GM19240 (cell line): ENCODE measurements at regions not wholly inside any gene's neighbourhood (a gene's known extent, or its start where the extent isn't known, plus 50 kb on each side); places are given as distances from the start of the nearest gene placed in this dataset.

ENCODE experiments used
- DNase-seq: peaks from one replicate; pipeline ENCODE4 v3.0.0; 2011; ENCODE audit warnings: low spot score; ENCODE audit not compliant: insufficient read length

DNA sequence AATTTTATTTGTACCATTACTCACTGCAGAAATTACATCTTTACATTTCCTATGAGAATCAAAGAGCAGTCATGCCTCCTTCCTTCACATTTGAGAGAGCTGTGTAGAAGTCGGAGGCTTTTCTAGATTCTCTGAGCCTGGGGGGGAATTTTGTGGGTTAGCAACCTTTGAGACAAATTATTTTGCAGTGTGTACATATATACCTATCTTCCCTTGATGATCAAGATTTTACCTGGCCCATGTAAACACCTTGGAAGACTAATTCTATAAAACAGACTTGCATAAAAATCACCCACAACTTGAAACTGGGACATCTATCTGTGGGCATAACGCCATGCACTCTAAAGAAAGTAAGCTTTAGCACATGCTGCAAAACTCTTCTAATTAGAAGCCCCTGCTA lies 491.5 kb upstream of the MDFIC2 start:
- no peak for DNase-seq

DNA sequence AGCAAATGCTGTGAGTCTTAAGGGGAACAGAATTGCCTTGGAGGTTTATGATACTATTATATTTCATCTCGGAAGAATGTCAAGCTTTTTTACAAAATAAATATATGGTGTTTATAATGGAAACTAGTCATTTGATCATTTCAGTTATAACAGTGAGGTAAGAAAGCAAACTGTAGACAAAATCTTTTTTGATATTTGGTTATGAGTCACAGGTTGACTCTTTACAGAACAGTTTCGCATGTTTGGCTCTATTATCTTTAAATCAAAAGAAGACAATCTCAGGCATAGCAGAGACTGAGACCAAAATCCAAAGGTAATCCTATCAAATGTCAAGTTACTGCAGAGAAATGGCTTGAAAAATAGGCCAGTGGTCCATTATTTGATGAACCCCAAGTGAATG lies 490.9 kb upstream of the MDFIC2 start:
- no peak for DNase-seq

DNA sequence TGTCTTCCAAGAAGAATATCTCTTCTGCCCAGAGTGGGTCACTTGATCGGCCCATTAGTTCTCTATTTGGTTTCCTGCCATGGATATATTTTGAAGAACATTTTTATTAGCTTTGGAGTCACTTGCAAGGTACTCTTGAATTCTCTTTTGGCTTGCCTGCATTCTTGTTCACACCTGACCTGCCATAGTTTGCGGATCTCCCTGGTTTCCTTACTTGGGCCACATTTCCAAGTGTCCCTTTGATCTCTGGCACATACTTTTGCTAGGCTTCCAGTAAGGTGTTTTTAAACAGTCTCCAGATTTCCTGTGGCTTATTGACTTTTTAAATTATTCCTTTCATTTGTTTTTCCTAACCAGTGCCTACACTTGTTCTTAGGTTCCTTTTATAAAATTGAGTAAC lies 488.5 kb upstream of the MDFIC2 start:
- no peak for DNase-seq

DNA sequence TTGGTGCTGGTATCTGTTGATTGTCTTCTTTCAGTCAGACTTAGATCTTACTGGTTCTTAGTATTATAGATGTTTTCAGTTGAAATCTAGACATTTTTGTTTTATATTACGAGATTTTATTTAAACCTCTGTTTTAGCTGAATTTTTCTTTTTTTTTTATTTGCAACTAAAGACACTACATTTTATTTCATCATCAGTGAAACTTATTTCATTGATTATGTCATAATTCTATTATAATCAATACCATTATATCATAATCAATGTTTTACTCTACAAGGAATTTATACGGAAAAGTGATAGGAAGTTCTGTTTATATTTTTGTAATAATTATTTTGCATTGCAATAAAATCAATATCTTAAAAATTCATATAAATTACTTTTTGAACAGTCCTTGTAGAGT lies 477.4 kb upstream of the MDFIC2 start:
- no peak for DNase-seq

DNA sequence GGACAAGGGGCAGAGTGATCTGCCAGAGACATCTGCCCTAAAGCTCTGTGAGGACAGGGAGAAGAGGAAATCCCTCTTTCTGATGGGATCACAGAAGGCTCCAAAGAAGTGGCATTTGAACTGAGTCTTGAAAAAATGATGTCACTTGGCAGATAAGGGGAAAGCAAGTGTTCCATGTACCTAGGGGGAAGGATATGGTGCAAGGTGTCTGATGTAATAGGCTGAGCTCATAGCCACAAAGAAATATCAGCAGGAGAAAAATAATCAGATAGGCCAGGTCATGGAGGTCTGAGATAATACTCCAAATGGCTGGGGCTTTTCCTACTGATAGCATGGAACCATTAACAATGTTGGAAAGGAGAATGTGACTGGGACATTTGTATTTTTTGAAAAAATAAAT lies 468.4 kb upstream of the MDFIC2 start:
- DNase-seq, result no peak

DNA sequence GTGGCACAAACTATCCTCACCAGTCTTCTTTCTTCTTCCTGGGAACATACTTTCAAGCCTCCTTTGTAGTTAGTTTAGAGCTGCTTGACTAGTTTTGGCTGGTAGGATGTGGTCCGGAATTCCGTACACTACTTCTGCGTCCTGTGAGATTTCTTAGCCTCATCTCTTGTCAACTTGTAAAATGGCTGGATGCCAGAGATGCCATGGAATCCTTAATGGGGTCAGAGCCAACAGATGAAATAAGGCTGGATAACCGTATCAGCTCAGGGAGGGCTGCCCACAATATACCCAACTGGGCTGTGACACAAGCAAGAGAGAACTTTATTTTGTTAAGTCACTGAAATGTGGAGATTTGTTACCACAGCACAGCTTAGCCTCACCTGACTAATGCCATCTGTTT lies 466.9 kb upstream of the MDFIC2 start:
- no peak for DNase-seq

DNA sequence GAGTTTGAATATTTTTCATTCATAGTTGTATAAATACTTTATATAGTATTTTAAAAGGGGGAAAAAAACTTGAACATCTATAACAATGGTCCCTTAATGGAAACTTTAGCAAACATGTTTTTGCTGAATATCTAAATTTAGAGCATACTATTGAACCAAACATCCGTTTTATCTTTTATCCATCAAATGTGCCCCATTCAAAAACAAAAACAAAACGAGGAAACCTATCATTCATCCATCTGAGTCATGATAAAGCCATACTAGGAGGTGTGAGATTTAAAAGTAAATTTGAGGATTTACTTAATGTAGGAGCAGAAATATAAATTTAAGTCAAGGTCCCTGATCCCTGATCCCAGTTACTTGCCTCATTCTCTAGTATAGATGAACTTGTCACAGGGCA lies 463.6 kb upstream of the MDFIC2 start:
- no peak for DNase-seq

DNA sequence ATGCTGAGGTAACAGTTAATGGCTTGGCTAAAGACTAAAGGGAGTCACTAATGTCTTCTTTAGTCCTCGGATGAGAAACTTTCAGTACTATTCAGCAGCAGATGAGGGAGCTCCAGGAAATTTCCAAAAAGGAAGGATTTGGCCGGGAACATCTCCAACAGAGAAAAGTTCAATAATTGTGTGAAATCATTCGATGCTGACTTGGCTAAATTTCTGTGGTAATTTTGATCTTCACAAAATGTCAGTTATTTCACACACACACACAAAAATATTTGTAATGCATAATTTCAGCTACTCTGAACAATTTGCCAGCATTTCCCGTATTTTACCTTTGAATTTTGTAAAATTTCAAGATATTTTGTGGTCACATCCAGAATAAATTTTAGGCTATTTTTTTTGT lies 462.8 kb upstream of the MDFIC2 start:
- DNase-seq, result no peak

DNA sequence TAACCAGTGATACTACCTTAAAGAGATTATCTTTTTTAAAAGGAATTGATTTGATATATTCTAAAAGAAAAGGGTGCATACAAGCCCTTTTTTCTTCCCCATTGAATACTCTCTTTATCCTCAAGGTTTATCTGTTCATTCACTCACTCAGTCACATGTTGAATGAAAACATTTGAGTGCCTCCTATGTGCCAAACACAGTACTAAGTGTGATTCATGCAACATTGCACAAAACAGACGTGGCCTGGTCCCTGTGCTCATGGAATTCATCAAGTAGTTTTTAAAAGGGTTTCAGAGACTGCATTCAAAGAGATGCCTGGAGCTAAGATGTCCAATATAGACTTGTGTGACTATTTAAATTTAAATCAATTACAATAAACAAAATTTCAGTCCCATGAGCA lies 462.2 kb upstream of the MDFIC2 start:
- DNase-seq, result no peak

DNA sequence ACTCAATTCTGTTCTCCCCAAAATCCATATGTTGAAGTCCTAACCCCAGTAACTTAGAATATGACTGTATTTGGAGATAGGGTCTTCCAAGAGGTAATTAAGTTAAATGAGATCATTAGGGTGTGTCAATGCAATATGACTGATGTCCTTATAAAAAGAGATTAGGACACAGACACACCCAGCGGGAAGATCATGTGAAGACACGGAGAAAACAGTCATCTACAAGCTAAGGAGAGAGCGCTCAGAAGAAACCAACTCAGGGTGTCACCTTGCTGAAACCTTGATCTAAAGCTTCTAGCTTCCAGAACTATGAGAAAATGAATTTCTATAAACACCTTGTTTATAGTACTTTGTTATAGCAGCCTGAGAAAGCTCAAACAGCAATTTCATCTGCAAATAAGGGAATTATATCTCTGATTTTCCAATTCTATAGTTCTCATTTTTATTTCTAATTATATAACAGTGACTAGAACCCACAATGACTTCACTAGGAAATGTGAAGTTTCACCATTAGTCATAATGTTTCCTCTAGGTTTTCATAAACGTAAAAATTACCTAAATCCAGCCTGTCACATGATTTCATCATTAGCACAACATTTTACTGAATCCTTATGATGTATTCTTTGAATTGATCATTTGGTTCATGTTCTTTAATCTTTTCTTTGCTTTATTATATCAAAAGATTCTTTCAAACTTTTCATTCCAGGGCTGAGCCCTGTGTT lies 459.1 kb upstream of the MDFIC2 start:
- no peak for DNase-seq

DNA sequence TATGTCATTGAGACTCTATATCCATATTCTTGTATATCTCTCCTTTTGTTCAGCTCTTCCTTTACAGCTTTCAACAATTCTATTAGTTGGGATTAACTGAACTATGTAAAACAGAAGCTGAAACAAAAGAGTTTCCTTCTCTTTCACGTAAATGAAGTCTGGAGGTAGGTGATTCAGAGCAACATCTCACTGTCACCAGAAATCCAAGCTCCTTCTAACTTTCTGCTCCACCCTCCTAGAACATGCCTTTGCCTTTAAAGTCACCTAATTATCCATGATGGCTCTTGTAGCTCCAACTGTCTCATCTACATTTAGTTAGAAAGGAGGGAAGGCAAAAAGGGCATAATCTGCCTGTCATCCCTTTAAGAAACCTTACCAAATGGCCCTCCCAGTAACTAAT lies 458.2 kb upstream of the MDFIC2 start:
- no peak for DNase-seq

DNA sequence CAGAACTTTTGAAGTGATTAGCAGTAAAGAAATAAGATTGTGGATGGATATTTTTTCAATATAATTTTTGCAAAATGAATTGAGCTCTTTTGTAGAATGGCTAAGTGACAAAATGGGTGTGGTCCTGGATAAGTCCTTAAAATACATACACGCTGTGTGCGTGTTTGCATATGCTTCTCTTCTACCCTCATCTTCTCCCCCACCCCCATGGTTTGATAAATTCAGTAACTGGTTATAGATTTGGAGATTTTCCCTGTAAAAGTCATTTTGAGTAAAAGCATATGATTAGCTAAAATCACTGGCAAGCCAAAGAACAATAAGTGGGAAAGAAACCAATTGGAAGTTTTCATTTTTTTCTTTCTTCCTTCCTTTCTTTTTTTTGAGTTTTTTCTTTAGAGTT lies 453.9 kb upstream of the MDFIC2 start:
- no peak for DNase-seq

DNA sequence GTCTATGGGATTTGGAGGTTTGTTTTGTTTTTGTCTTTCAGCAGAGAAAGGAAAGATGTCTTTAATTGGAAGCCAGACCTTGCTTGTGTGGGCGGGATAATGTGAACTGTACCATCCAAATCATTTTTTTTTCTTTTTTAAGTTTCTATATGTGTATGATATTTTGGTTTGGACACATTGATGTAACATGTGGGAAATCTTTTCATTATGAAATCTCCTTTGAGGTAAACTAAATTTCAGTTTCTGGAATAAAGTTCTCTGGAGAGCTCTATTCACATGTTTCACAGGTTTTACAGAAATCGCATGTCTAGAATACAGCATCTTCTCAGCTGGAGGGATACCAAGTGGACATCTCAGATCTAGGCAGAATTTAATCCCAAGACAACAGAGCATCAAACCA lies 451.5 kb upstream of the MDFIC2 start:
- DNase-seq, result no peak

DNA sequence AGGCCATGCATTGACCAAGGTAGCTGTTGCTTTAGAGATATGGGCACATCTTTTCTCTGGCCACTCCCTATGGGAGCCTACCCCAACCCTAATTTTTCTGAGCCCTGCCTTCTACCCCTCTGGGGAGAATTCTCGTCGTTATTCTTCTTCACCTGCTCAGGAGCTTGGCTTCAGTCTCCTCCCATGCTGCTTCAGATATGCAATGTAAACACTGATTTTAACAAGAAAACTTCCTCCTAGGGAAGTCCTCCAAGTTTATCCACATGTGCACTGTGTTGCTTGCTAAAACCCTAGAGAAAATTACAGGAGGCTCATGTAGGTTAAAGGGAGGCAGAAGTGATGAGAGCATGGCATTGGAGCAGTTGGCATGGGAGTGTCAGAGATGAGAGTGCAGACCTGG lies 445.2 kb upstream of the MDFIC2 start:
- no peak for DNase-seq

DNA sequence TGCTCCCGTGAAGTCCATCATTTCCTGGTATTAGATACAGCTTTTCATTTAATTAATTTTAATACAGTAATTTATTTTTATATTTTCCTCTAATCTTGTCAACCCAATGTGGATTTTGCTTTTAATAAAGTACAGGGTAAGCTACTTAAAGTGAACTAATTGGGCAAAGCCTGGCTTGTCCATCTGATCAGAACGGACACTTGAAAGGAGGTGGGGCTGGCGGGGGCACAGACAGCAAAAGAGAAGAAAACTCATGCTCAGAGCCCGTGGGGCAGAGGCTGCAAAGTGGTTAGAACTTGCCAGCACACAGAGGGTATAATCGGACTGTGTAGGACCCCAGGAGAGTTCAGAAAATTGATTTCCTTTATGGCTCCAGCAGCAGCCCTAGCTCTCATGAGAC lies 443.1 kb upstream of the MDFIC2 start:
- no peak for DNase-seq

DNA sequence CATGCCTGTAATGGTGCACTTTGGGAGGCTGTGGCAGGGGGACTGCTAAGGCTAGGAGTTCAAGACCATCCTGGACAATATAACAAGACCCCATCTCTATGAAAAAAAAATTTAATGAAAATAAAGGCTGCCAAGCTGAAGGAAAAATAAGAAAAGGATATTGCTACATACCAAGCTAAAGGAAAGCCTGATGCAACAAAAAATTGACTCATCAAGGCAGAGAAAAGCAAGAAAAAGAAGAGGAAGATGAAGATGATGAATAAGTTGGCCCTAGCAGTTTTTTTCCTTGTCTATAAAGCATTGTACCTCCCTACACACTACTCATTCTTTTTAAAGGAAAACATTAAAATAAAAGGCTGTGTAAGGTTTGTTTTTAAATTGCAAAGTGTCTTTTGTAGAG lies 441.9 kb upstream of the MDFIC2 start:
- no peak for DNase-seq

DNA sequence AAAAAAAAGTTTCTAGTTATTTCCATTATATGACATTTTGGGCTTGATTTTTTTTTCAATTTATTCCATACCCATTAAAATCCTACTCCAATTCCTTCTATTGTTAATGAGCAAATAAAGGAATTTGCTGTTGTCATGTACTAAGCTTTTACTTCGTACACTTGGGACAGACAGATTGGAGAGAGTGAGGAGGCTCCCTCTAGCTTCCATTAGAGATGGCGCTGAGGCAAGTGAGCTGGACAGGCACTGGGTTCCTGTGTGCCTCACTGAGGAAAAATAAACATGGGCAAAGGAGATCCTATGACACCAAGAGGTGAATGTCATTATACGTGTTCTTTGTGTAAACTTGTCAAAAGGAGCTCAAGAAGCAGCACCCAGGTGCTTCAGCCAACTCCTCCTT lies 441.1 kb upstream of the MDFIC2 start:
- DNase-seq, result no peak

DNA sequence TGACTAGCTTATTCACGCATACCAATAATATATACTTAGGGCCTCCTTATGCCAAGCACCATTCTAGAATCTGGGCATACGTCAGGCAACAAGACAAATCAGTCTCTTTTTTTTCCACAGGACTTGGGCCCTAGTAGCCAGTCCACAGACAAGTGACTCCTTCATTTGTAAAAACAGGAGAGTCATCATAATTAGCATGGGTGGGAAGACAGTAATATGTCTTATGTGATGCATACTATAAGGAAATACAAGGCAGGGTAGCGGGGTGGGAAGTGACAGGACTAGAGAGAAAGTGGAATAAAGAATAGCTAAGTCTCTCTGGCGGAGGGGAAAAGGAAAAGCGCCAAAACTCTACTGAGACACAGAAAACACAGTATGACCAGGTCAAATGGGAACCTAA lies 439.6 kb upstream of the MDFIC2 start:
- no peak for DNase-seq

DNA sequence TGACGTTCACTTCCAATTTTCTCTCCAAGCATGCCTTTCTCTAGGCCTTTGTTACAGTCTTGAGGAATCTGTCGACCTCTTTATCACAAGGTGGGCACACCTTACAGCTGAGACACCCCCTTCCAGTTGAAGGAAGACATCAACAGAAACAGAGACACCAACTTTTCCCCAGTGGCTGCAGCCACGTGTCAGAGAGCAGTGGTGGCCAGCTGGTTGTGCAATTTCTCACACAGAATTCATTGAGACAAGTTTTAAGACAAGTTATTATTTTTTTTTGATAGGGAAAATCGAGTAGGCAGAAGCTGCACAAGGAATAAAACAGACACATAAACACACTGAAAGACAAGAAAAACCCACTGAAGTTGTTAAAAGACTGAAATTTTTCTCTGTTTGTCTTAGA lies 436.7 kb upstream of the MDFIC2 start:
- no peak for DNase-seq

DNA sequence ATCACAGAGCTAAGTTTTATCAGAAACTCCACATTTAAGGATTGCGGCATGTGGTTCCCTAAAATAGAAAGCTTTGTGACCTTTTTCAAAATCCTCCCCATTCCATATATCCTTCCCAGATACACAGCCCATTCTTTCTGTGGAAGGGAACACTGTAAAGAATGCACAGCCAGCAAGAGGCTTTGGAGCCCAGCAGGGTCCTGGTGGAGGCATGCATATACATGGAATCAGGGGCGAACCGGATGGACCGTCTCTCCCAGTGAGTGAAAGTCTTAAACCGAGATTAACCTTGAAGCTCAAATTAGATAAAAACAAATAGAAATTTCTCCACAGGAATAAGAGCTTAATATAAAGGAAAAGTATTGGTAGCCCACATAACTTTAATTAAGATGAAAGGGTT lies 436.2 kb upstream of the MDFIC2 start:
- no peak for DNase-seq

DNA sequence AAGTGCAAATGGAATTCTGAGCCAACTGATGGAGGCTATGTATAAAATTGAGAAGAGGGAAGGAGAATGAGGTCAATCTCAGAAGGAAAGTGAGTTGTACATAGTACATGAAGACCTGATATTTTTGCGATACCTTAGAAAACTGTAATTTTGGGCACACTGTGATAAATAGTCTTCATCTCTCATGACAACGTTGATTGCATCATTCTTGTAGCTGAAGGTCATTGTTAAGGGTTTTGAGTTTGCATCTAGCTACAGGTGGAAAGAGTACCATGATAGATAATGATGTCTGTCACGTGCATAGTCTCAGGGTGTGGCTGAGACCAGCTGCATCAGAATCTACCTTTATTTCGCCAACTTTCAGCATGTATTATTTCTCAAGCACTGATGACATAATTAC lies 435.4 kb upstream of the MDFIC2 start:
- DNase-seq, result no peak

DNA sequence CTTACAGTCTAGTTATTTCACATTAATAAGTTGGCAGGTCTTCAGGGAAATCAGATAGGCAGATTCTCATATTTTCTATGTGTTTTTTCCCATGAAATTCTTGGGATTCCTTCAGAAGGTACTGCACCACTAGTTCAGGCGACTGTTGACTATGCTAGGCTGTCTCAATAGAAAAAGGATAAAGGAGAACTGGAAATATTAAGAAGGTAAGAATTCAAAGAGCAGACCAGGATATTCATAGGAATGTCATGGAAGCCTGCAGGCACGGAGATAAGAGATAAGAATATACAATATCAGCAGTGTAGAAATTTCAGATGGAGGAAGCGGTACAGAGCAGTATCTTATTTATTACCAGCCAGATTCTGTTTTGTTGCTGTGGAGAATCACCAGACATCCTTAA lies 432.1 kb upstream of the MDFIC2 start:
- no peak for DNase-seq

DNA sequence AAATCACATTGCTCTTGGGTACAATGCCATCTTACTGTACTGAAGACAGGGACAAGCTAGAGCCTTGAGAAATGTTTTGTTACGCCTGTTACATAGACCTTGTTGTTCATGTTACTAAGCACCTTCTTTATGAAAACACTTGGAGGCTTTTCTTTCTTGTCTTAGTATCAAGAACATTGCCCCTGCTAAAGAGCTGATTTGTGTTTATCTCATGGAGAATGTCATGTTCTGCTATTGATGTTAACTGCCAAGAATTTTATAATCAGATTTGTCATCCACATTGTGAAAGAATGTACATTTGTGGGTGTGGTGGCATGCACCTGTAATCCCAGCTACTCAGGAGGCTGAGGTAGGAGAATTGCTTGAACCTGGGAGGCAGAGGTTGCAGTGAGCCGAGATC lies 431.3 kb upstream of the MDFIC2 start:
- no peak for DNase-seq

DNA sequence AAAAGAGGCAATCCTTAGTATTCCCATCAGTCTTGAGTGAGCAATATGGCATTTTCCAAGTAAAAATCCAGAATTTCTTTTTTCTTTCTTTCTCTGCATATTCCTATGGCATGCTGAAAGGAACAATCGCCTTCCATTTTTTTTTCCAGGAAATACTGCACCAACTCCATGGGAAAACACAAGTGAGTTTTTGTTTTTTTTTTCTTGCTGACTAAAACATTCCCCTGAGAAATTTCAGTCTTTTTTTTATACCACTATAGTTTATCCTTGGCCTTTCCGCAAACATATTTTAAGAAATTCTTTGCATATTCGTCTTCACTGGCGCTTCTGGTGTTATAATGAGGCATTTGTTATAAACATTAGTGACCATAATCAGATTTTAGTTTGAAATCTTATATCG lies 429.6 kb upstream of the MDFIC2 start:
- DNase-seq, result no peak
